Skeletal muscle cell (primary cell): ENCODE measurements at regions not wholly inside any gene's neighbourhood (a gene's known extent, or its start where the extent isn't known, plus 50 kb on each side); places are given as distances from the start of the nearest gene placed in this dataset.

Experiments
- DNase-seq: peaks from one replicate; pipeline ENCODE4 v3.0.0-alpha.2; 2010; ENCODE audit warnings: low read depth
- H3K4me3 ChIP-seq: 2 replicates; pipeline ENCODE4 v1.5.1; 2011; ENCODE audit warnings: low read depth, mild to moderate bottlenecking, control low read depth, low read length, moderate library complexity

DNA sequence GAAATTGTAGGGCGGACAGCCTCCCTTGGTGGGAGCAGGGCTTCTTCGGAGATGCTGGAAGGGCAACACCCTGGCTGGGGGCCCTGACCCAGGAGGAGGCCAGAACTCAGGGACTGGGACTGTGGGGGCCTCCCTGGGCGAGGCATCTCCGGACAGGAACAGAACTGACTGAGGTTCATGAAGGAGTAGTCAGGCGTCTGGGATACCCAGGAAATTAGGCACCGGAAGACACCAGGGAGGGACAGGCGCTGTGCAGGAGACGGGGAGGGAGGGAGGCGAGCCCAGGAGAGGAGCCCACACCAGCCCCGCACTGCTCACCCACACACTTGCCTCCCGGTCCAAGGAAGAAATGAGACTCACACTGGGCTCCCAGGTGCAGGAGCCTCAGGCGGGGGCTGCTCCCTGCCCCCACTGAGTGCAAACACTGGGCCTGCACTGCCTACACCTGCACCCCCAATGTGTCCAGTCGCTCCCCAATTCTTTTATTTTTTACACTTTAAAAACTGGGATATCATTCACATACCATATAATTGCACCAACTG, 262.6 kb upstream of the SFSWAP start:
- H3K4me3 ChIP-seq: no peak overlapping the region
- DNase-seq: no peak

DNA sequence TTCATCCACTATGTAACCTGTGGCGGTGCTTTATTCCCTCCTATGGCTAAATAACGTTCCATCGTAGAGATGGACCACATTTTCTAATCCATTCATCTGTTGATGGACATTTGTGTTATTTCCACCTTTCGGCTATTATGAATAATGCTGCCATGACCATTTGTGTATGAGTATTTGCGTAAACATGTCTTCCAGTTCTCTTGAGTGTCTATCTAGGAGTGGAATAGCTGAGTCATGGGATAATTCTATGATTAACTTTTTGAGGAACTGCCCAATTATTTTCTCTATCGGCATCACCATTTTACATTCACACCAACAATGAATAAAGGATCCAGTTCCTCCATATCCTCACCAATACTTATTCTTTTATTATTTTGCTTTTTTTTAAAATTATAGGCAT, 261.9 kb upstream of the SFSWAP start:
- H3K4me3 ChIP-seq: no peak overlapping the region
- DNase-seq: no peak

DNA sequence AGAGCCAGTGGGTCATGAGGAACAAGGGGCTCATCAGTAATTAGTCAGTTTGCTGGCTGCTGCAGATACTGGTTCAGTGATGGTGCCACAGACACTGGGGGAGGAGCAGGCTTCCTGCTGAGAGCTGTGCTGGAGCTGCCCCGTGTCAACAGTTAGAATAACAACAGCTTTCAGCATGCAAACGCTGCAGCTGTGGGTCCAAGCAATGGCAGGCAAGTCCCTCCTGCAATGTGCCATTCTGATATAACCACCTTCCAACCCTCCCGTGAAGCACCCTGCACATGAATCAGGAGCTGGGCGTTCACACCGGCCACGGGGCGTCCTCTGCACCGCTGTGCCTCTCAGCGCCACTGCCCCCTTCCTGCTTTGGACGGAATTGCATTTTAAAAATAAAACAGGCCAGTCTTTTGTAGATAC, 258.4 kb upstream of the SFSWAP start:
- DNase-seq: no peak
- H3K4me3 ChIP-seq: no peak overlapping the region

DNA sequence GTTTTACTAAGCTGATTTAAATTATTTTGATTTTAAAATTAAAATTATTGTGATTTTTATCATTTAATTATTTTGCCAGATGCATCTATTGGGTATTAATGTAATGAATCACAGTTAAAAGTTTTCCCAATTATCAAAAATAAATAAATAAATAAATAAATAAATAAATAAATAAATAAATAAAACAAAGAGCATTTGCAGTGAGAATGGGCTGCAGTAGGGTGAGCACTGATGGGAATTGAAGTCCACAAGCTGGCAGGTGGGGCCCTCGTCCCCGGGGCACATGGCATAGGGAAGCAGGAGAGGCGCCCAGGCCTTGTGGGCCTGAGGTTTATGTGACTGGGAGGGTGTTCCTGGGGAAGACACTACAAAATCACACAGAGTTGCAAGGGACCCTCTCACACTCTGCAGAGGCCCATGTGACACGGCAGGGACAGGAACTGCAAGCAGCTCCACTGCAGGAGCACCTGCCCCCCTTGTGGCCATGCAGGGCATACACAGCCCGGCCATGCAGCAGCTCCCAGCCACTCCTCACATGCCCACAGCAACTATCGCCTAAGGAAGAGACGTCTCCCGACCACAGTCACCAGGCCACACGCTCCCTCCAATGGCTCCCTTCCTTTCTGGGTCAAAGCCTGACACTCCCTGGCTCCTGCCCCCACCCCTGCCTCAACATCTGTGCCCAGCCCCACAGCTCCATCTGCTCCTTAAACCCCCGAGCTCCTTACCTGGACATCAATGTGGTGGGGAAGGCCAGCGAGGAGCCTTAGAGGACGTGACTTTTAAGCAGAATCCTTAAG, 256.3 kb upstream of the SFSWAP start:
- H3K4me3 ChIP-seq: no peak overlapping the region
- no peak for DNase-seq

DNA sequence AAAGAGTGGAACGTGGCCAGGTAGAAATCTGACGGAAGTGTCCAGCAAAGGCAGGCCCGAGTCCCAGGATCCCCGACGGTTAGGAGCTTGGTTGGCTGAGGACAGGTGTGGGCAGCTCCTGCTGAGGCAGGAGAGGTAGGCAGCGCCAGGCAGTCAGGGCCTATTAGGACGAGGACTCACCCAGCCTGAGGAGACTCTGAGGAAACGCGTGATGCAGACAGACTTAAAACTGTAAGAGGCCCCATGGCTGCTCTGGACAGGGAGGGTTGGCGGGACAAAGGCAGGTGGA, 255.7 kb upstream of the SFSWAP start:
- H3K4me3 ChIP-seq: no peak overlapping the region
- no peak for DNase-seq

DNA sequence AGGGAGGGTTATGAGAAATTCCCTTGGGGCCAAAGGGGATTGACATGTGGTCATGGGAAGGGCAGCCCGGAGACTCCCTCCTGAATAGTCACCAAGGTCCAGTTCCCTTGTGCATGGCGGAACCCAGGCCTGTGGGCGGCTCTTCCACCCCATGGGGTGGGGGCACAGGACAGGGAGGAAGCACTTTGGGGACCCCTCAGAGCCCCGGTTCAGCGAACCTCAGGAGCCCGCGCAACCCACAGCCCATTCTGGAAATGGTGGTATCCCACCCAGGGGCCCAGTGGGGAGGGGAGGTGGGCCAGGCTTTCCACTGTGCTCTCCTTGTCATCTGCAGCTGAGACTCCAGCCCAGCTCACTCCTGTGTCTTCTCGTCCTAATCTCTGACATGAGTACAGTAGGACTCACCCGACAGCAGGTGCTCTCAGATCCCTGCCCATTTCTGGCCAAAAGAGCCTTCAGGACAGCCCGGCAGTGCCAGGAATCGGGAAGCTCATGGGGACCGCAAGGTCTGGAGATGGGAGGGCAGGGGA, 255.2 kb upstream of the SFSWAP start:
- H3K4me3 ChIP-seq: no peak overlapping the region
- DNase-seq: no peak

DNA sequence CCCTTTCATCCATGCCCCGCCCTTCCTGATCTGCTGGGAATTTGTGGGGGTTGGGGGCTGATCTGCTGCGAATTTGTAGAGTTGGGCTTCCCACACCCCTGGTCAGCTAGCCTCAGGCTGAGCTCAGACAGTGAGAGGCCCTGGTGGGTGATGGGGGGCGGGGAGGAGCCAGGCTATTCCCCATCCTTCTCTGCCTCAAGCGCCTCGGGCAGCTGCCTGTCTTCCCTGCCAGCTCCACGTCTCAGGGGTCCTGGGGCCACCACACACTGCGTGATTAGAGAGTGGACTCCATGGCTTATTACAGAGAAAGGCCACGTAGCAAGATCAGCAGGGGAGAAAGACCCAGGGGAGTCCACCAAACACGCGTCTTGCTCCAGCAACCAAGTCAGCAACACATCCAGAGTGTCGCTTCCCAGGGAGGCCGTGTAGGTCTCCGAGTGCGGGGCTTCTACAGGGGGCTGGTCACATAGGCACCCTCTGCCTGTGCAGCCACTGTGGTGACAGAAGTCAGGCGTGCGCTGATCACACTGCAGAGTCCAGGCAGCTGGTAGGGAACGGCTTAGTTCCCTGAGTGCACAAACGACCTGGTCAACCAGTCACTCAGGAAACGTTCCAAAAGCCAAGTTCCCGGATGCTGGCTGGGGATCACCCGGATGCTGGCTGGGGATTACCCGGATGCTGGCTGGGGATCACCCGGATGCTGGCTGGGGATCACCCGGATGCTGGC, 254.4 kb upstream of the SFSWAP start:
- no peak for DNase-seq
- H3K4me3 ChIP-seq: no peak overlapping the region

DNA sequence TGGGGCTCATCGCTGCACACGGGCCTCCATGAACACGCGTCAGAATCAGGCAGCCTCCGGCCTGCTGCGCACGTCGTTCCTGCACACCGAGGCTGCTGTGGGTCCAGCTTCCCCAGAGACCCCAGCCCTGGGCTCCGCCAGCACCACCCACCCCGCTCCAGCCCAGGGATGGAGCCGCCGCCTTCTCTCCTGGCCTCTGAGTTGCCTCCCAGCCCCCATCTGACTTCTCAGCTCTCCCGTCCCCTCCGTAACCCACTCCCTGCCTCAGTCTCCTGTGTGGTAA, 253.9 kb upstream of the SFSWAP start:
- no peak overlapping the region for H3K4me3 ChIP-seq
- DNase-seq: no peak

DNA sequence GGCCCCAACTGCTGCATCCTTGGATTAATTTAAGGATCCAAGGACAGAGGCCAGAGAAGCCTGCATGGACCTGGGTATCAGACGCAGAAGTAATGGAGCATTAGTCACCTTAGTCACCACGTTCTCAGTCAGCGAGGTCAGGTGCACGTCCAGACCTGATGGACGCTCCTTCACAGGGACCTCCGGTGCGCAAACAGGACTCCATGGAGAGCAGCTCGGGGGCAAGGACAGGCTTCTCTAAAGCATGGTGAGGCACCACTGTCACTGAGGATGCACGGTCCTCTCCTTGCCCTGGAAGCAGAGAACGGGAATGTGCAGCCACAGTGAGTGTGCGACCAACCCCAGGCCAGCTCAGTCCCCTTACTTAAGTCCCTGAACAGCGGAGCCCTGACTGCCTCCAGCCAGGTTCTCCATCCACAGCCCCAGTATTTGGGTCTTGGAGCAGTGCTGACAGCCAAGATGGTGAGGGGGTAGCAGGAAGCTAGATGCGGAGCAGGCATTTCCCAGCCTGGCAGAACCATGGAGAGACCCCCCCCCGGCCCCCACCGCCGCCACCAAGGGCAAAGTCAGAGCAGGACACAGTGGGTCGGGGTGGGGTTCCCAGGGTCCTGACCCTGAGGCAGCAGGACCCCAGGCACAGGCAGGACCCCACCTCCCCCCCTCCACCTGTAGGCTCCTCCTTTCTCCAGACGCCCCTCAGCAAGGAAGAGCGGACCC, 253.4 kb upstream of the SFSWAP start:
- H3K4me3 ChIP-seq: no peak overlapping the region
- DNase-seq: no peak

DNA sequence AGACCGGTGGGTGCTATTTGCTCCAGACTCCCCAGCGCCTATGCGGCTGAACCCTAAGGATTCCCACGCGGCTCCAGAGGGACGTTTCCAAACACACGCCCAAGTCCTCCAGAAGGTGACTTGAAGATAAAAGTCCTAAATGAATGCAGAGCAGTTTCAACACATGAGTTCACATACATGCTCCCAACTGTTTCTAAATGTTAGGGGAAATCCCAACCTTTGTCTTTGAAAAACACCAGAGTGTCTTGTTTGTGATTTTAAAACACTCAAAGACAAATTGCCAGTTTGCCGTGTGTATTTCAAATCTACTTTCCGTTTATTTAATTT, 252.9 kb upstream of the SFSWAP start:
- no peak for DNase-seq
- no peak overlapping the region for H3K4me3 ChIP-seq

DNA sequence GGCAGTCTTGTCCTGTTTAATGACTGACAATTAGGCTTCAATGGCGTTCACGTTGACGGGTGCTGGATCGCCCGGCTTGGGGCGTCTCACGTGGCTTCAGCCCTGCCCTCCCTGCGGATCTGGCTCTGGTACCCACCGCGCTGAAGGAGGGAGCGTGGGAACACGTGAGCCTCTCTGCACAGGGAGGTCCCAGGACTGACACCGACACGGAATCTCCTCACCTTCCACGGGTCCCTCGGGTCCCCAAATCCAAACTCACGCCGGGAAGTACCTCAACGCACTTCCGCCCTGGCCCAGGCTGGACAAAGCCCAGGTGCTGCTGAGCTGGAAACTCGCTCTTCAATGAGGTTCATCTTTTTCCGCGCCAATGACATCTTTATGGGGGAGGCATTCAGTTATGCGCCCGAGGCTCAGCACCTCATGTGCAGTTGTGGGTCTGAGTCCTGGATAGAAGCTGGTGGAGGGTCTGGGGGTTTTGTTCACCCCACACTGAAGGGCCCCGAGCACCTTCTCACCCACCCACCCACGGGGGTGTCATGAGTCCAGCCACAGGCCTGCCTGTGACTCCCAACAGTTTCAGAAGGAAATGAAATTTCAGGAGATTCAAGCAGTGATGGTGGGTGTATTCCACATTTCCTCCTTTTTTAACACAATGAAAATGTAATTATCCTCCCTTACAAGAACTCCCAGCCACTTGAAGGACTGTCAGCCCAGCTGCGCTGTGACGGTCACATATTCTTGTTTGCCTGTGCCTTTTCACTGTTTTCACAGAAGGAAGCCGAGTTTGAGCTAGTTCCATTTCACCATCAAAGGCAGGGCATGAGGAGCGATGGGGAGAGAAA, 251.7 kb upstream of the SFSWAP start:
- no peak overlapping the region for H3K4me3 ChIP-seq
- DNase-seq: no peak

DNA sequence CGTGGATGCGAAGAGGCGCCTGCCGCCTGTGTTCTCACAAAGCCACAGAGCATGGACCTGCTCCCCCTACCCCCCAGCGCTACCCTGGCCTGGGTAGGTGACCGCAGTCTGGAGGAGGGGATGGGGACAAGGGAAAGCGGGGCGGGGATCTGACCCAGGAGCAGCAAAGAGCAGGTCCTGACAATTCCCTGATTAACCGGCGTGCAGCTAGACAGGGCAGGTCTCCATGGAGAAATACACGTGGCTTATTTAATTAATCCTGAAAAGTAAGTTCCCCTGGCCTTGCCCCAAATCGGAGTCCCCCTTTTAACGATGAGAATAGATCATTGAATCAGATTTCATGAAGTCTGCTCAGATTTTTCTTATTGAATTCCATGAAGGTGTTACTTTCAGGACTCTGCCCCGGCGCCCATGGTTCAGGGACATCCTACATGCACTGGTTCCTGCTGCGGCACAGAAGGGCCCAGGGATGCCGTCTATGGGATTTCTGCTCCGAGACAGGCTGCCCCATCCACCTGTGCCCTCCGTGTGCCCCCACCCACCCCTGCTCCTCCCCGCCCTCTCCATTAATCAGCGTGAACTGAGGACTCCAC, 251.0 kb upstream of the SFSWAP start:
- no peak overlapping the region for H3K4me3 ChIP-seq
- no peak for DNase-seq

DNA sequence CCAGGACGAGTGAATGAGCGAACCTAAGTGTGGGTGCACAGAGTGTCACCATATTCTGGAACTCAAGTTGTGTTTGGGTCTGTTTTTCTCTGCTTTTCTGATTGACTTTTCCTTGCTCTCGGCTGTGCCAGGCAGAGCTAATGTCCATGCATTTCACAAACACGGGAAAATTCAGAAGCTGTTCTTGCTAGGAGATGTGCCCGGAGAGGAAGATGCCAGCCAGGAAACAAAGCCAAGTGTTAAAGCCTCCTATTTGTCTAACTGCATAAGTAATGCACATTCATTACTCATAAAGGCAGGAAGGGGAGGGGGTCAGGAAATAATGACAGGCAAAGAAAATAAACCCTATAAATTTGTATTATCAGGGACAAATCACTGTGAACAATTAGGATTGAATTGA, 250.4 kb upstream of the SFSWAP start:
- no peak overlapping the region for H3K4me3 ChIP-seq
- no peak for DNase-seq

DNA sequence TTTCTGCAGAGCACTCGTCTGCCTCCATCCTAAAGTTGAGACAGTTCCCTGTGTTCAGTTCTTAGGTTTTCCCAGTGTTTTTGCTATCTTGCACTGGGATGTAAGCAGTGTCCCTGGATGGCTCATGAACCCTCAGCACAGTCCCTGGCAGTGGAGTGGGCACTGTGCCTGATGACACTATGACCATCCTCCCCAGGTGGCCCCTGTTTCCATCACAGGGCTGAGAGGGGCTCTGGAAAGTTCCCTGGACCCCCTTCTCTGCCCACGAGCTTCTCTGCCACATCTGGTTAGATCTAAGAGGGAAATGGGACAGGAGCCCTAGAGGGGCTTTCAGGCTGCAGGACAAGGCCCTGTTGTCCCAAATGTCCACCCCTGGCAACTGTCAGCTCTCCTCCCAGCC, 249.8 kb upstream of the SFSWAP start:
- no peak overlapping the region for H3K4me3 ChIP-seq

DNA sequence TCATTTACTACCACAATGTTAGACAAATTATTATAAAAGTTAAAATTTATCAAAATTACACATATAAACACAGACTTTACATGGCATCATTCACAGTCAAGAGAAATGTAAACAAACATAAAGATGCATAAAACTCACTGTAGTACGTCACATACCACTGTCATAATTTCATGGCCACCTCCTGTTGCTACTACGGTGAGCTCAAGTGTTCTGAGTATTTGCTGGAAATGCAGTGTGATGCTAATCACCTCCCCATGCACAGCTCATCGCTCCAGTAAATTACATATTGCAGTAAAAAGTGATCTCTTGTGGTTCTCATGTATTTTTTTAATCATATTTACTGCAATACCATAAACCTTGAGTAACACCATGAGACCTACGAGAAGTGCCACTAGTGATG, 247.7 kb upstream of the SFSWAP start:
- no peak for DNase-seq
- no peak overlapping the region for H3K4me3 ChIP-seq

More for the DNA sequence above, 249.8 kb upstream of the SFSWAP start:
- DNase-seq: no peak

DNA sequence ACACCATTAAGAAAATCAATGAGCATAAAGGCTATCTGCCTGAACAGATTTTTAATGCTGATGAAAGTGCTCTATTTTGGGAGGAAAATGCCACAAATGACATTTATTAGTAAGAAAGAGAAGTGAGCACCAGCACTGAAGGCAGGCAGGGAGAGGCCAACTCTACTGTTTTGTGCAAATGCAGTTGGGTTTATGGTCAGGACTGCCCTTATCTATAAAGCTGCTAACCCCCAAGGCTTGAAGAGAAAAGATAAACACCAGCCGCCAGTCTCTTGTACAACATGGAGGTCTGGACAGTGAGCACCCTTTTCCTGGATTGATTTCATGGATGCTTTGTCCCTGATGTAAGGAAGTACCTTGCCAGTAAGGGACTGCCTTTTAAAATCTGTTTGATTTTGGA, 246.8 kb upstream of the SFSWAP start:
- no peak for DNase-seq

DNA sequence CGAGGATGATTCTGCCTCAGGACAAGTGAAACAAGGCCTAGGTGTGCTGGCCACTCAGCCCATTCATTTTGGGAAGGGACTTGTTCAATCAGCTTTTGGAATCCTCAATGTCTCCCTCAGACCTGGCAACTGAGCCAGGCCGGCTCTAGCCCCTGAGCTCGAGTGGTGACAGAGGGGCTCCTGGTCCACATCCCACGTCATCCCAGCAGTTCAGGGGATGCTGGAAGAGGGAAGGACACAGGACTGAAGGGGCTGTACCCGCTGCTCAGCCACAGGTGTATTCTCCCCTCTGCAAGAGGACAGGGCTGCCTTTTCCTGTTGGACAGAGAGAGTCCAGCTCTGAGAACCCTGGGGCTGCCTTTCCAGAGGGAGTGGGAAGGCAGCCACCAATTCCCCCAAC, 244.6 kb upstream of the SFSWAP start:
- DNase-seq: no peak
- H3K4me3 ChIP-seq: no peak overlapping the region

More for the DNA sequence above, 246.8 kb upstream of the SFSWAP start:
- no peak overlapping the region for H3K4me3 ChIP-seq

DNA sequence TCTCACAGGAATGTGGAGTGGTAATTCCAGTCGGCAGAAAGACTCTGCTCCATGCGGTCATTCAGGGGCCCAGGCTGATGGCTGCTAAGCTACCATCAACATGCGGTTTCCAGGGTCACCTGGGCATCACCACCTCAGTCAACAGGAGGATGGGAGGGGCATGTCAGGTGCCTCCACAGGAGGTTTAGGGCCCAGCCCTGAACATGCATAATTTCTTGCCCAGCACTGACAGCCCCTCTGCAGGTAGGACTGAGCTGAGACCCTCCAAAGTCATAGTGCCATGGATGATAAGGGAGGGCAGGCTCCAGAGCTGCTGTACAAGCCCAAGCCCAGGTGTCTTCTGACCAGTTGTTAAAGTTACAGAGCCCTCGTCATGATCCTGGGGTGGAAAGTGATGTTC, 244.0 kb upstream of the SFSWAP start:
- DNase-seq: no peak
- no peak overlapping the region for H3K4me3 ChIP-seq

DNA sequence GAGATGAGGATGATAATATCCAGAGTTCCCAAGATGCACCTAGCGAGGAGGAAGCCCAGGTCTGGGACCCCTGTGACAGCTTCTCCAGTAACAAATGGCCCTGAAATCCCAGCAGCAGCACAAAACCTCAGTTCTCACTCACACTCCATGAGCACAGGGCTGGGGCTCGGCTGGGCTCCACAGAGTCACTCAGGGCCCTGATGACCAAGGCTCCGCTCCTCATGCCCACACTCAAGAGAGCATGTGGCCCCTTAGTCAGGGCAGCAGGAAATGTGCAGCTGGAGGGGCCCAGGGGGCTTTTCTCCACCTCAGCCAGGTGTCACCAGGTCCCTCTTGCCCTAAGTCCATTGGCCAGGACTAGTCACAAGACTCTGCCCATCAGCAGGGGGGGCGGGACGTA, 242.7 kb upstream of the SFSWAP start:
- H3K4me3 ChIP-seq: no peak overlapping the region
- no peak for DNase-seq
